Osteoblast (primary cell): ENCODE measurements at regions not wholly inside any gene's neighbourhood (a gene's known extent, or its start where the extent isn't known, plus 50 kb on each side); places are given as distances from the start of the nearest gene placed in this dataset. TPM values are rescaled to one million over a fixed set of nuclear protein-coding genes. Genes with fewer than 3 reads are reported as not detected.

Experiments
- DNase-seq: peaks from one replicate; pipeline ENCODE4 v3.0.0; 2011; ENCODE audit warnings: low spot score, mixed read lengths; ENCODE audit not compliant: insufficient read length; ENCODE audit errors: missing footprints
- H2AFZ ChIP-seq: 2 replicates; pipeline ENCODE4 v1.6.0; 2011; ENCODE audit warnings: mild to moderate bottlenecking, low read length
- H3K27ac ChIP-seq: 2 replicates; pipeline ENCODE4 v1.5.1; 2011; ENCODE audit warnings: mild to moderate bottlenecking, low read depth, low read length, moderate library complexity
- H3K27me3 ChIP-seq: 2 replicates; pipeline ENCODE4 v1.6.0; 2012; ENCODE audit warnings: mild to moderate bottlenecking, control low read depth, inconsistent platforms, low read length, moderate library complexity; ENCODE audit not compliant: insufficient read depth
- H3K36me3 ChIP-seq: 2 replicates; pipeline ENCODE4 v1.5.1; 2011; ENCODE audit warnings: mild to moderate bottlenecking, low read length, control low read depth, moderate library complexity; ENCODE audit not compliant: insufficient read depth
- H3K4me1 ChIP-seq: 2 replicates; pipeline ENCODE4 v1.5.1; 2011; ENCODE audit warnings: mild to moderate bottlenecking, low read length, control low read depth, moderate library complexity; ENCODE audit not compliant: insufficient read depth
- H3K4me2 ChIP-seq: 2 replicates; pipeline ENCODE4 v1.6.0; 2011; ENCODE audit warnings: mild to moderate bottlenecking, low read length; ENCODE audit not compliant: insufficient read depth
- H3K4me3 ChIP-seq: fragments of 200-600 bp; sonication (generic); 3 replicates; pipeline ENCODE4 v1.5.1; 2012; ENCODE audit warnings: mild to moderate bottlenecking, low read length, inconsistent platforms; ENCODE audit not compliant: insufficient read depth
- H3K79me2 ChIP-seq: 2 replicates; pipeline ENCODE4 v1.6.0; 2012; ENCODE audit warnings: mild to moderate bottlenecking, low read length, control low read depth, inconsistent platforms; ENCODE audit not compliant: insufficient read depth
- H3K9me3 ChIP-seq: 2 replicates; pipeline ENCODE4 v1.5.1; 2011; ENCODE audit warnings: low read depth, low read length, control low read depth
- H4K20me1 ChIP-seq: 2 replicates; pipeline ENCODE4 v1.6.0; 2012; ENCODE audit warnings: mild to moderate bottlenecking, low read length, control low read depth; ENCODE audit not compliant: insufficient read depth
- CTCF ChIP-seq: IDR thresholded peaks from 2 replicates; pipeline ENCODE4 v1.5.1; 2011; ENCODE audit warnings: mild to moderate bottlenecking, low read depth, low read length, moderate library complexity; ENCODE audit errors: extremely low read depth
- small RNA-seq: library from RNA; depleted of rRNA; stranded (forward); fragments of <200 nt; gene quantifications from one replicate; pipeline ENCODE3, GENCODE V24; 2012

GRCh38 chr1:90106311-90106710, 111.4 kb downstream of the ZNF326 start:
- DNase-seq: no peak
- Histone ChIP-seq H3K4me2 (no peak overlapping the region), H3K79me2 (no peaks in the 10 kb centered on the region), H3K27me3 (peaks cover 18% of the 10 kb centered on the region), H2AFZ (no peak overlapping the region), H3K4me1 (no peaks in the 10 kb centered on the region), H4K20me1 (no peaks in the 10 kb centered on the region), H3K9me3 (no peaks in the 10 kb centered on the region), H3K27ac (no peak overlapping the region), H3K36me3 (no peaks in the 10 kb centered on the region), H3K4me3 (no peak overlapping the region)
- no peak for TF ChIP-seq CTCF

DNA sequence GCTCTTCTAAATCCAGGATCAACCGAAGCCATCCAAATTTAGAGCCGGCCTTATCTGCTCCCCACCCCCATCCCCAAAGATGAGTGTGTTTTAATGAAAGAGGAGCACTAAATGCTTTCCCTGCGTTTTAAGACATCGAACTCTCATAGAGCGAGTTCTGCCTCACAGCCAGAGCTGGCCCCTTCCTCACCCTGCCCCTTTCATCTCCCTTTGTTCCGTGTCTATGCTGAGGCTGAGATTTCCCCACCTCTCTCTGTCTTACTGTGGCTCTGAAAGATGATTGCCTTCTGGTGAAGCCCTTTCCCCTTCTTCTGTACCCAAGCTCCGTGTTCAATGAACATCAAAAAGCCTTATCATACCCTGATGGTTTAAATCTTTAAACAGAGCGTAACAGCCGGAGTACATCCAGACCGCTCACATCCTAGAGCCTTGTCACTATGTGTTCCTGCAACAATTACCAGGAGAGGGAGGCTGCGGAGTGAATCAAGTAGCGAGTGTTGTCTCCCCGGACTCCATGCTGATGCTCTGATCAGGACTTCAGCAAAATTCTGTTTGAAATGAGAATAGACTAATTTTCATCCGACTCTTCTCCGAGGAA, 110.1 kb downstream of the ZNF326 start:
- no peak overlapping the region for H3K4me3 ChIP-seq
- no peak for TF ChIP-seq CTCF
- no peak for DNase-seq

DNA sequence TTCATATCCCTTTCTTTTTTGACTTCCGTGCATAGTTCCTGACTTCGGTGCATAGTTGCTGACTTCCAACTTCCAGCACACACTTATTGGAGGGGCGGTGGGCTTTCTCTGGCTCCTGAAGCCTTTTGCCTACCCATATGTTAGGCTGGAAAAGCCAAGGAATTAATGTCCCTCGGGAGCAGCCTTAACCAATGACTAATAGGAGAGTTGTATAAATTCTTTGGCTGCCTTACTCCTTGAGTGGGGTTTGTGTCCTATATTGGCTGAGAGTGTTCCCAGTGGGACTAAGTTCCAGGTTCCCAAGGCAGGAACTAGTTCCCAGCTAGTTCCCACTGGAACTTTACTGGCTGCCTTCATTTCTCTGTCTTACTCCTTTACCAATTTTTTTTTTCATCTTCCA, 105.7 kb downstream of the ZNF326 start:
- no peaks in the 10 kb centered on the region for H3K36me3 ChIP-seq
- no peaks in the 10 kb centered on the region for H3K9me3 ChIP-seq
- peaks cover 9% of the 10 kb centered on the region for H3K27me3 ChIP-seq
- DNase-seq: no peak
- H3K27ac ChIP-seq: no peak overlapping the region
- H3K4me3 ChIP-seq: no peak overlapping the region
- no peak overlapping the region for H2AFZ ChIP-seq
- no peaks in the 10 kb centered on the region for H4K20me1 ChIP-seq
- no peak overlapping the region for H3K4me2 ChIP-seq
- TF ChIP-seq CTCF: no peak
- no peaks in the 10 kb centered on the region for H3K4me1 ChIP-seq
- H3K79me2 ChIP-seq: no peaks in the 10 kb centered on the region

More for the DNA sequence above, 110.1 kb downstream of the ZNF326 start:
- Histone ChIP-seq H3K4me2 (no peak overlapping the region), H3K9me3 (no peaks in the 10 kb centered on the region), H3K36me3 (no peaks in the 10 kb centered on the region), H3K27ac (no peak overlapping the region), H3K79me2 (no peaks in the 10 kb centered on the region), H3K4me1 (no peaks in the 10 kb centered on the region), H3K27me3 (peaks cover 18% of the 10 kb centered on the region), H4K20me1 (no peaks in the 10 kb centered on the region), H2AFZ (no peak overlapping the region)

DNA sequence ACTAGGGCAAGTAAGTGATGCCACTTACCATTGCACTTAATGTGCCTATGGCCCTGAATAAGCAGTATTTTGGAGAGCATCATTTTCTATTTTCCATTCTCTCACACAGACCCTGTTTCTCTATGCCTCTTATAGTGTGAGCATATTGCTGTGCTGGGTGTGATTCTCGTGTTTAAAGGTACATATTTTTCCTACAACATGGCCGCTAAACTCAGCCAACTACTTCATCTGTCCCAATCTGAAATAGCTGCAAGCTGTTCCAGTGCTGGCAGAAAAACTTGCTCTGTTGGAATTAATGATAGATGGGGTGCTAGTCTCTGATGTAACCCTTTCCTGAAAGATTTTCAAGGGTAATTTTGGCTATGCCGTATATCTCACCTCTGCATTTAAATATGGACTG, 97.5 kb downstream of the ZNF326 start:
- Histone ChIP-seq H3K36me3 (no peaks in the 10 kb centered on the region), H3K4me1 (no peaks in the 10 kb centered on the region), H3K4me2 (no peak overlapping the region), H3K27me3 (no peaks in the 10 kb centered on the region), H3K79me2 (no peaks in the 10 kb centered on the region), H4K20me1 (no peaks in the 10 kb centered on the region), H3K9me3 (no peaks in the 10 kb centered on the region), H2AFZ (no peak overlapping the region), H3K4me3 (no peak overlapping the region), H3K27ac (no peak overlapping the region)
- no peak for TF ChIP-seq CTCF
- DNase-seq: no peak

Small RNA genes in the stretch of these regions (small RNA-seq; reads per million reads assigned to genes)
- not detected for gene RNU6-695P
